ES-I3 (cell line): ENCODE measurements at regions not wholly inside any gene's neighbourhood (a gene's known extent, or its start where the extent isn't known, plus 50 kb on each side); places are given as distances from the start of the nearest gene placed in this dataset.

Experiments
- H3K36me3 ChIP-seq: 2 replicates; pipeline ENCODE4 v1.6.1; 2013; ENCODE audit warnings: mild to moderate bottlenecking, low read length, control low read depth, moderate library complexity; ENCODE audit not compliant: insufficient read depth
- H3K4me1 ChIP-seq: 2 replicates; pipeline ENCODE4 v1.6.1; 2013; ENCODE audit warnings: mild to moderate bottlenecking, control low read depth, low read length; ENCODE audit not compliant: insufficient read depth
- H3K9ac ChIP-seq: 2 replicates; pipeline ENCODE4 v1.6.1; 2013; ENCODE audit warnings: low read depth, mild to moderate bottlenecking, low read length, moderate library complexity
- H3K9me3 ChIP-seq: 2 replicates; pipeline ENCODE4 v1.6.1; 2013; ENCODE audit warnings: mild to moderate bottlenecking, low read length, moderate library complexity; ENCODE audit not compliant: control insufficient read depth, insufficient read depth

DNA sequence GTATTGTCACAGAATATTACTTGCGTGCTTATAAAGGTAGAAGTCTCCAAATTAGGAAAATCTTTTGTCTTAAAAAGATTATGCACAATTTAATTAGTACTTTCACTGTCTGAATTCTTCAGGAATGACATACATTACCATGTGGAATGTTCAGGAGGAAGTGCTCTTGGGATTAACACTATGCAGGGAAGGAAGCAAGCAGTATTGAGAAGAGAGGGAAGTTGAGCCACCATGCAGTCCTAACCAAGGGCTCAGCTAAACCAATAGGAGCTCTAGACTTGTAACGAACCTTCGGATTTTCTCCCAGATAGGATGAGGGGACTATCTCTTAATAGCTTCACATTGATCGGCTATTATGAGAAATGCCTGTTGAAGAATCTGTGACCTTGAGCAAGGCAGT is 918.4 kb upstream of the MANEA start:
- Histone ChIP-seq H3K4me1 (peaks cover 4% of the 10 kb centered on the region; the same call in 1 of the 2 replicates), H3K36me3 (no peaks in the 10 kb centered on the region), H3K9me3 (no peaks in the 10 kb centered on the region), H3K9ac (no peak overlapping the region)

DNA sequence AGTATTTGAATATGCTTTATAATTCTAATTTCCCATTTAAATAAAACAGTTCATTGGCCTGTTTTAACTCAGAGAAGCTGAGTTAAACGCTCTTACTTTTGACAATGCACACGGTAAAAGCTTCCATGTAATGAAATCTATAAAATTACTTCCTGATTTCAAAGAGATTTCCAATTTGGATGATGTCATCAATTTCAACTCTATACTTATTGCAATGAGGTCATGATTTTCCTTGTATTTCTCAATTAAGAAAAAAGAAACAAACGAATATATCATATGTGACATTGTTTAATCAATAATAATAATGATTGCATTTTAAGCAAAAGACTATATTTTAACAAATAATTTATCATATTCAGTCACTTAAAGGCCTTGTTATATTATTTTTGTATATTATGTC is 926.1 kb upstream of the MANEA start:
- no peaks in the 10 kb centered on the region for H3K4me1 ChIP-seq
- no peak overlapping the region for H3K9ac ChIP-seq
- H3K36me3 ChIP-seq = no peaks in the 10 kb centered on the region
- no peaks in the 10 kb centered on the region for H3K9me3 ChIP-seq

DNA sequence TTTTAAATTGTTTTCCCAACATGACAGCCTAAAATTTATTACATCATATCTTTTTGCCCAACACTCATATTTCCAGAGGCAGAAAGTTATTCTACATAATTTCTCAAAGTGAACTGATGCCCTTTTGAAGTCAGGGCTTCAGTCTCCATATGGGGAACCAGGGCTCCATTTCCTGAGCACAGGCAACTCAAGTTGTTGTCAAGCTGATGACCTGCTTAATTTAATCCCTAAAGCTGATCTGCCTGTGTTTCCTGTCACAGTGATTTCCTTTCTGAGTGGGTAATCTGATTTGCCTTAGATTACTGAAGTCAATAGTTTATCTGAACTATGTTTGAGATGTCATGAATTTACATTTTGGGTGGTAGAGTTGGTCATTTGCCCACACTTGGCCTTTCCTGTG is 932.1 kb upstream of the MANEA start:
- H3K36me3 ChIP-seq = no peaks in the 10 kb centered on the region
- H3K4me1 ChIP-seq = no peaks in the 10 kb centered on the region
- no peak overlapping the region for H3K9ac ChIP-seq
- H3K9me3 ChIP-seq = no peaks in the 10 kb centered on the region

DNA sequence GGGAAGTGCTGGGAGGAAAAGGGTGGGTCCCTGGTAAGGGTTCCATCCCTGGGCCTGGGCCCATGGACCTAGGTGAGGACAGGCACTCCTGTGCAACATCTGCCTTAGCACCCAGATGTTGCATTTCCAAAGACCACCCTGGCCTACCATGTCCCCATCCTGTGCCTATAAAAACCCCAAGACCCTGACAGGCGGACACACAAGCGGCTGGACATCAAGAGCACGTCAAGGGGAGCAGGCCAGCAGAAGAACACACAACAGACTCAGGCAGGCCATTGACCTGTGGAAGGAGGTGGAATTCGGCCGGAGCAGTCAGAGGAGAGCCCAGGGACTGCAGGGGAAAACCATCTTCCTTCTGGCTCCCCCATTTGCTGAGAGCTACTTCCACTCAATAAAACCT is 937.8 kb upstream of the MANEA start:
- Histone ChIP-seq H3K9me3 (no peaks in the 10 kb centered on the region), H3K36me3 (no peaks in the 10 kb centered on the region), H3K4me1 (0 out of 2 replicates have a peak, but pooled peaks cover 6% of the 10 kb centered on the region), H3K9ac (no peak overlapping the region)

DNA sequence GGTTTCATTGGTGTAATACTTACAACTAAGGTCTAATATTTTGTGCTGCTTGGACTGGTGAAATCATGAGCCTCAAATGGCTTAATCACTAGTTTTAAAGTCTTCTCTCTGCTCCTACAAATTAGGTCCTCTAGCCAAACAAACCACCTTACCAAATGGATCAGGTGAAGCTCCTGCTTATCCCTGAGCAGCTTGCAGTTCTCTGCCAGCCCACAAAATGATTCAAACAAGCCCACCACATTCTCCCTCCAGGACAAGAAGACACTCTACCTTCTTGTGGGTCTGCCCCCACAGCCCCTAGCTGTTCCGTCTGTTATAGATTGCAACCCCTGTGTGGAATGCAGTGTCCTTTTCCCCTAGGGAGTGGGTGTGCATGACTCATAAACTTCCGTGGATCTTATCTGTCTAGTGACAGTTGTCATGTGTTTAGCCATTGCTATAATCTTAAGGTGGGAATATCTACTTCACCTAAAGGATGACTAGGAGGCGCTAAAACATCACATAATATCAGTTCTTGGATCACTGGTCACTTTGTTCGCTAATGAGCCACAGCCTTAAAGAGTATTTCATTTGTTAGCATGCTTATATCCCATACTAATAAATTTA is 940.5 kb upstream of the MANEA start:
- Histone ChIP-seq H3K9ac (no peak overlapping the region), H3K4me1 (0 out of 2 replicates have a peak, but pooled peaks cover 6% of the 10 kb centered on the region), H3K36me3 (no peaks in the 10 kb centered on the region), H3K9me3 (no peaks in the 10 kb centered on the region)

DNA sequence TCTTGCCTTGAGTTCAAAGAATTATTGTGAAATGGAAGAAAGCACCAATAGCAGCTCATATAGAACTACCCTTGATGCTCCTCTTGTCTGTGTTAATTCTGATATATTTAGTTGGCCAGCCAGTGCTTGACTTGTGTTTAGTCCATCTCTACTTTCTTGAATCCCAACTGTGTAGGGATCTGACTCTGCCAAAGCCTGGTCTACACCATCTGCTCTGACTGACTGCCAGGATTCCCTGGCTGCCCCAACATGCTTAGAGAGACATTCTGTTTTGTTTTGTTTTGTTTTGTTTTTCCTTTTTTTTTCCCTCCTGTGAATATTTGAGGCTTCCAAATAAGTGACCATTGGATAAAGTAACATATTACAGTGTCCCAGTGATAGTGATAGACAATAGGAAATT is 953.7 kb upstream of the MANEA start:
- H3K9ac ChIP-seq = no peak overlapping the region
- no peaks in the 10 kb centered on the region for H3K9me3 ChIP-seq
- no peaks in the 10 kb centered on the region for H3K4me1 ChIP-seq
- H3K36me3 ChIP-seq = no peaks in the 10 kb centered on the region

DNA sequence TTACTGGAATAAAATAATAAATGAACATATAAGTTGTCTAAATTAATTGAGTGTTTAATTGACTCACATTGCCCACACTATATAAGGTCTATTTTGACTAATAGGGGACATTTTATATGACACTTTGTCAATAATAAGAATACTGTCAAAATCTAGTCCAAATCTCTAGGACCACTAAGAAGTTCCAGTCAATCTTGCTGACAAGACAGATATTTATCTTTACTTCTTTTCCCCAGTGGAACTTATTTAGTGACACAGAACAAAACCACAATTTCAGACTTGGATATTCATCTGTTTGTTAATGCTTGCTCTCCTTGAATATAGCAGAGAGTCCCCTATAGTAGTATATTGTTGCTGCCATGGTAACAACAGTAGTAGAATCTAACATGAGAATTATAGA is 954.6 kb upstream of the MANEA start:
- Histone ChIP-seq H3K4me1 (no peaks in the 10 kb centered on the region), H3K36me3 (no peaks in the 10 kb centered on the region), H3K9me3 (no peaks in the 10 kb centered on the region), H3K9ac (no peak overlapping the region)

DNA sequence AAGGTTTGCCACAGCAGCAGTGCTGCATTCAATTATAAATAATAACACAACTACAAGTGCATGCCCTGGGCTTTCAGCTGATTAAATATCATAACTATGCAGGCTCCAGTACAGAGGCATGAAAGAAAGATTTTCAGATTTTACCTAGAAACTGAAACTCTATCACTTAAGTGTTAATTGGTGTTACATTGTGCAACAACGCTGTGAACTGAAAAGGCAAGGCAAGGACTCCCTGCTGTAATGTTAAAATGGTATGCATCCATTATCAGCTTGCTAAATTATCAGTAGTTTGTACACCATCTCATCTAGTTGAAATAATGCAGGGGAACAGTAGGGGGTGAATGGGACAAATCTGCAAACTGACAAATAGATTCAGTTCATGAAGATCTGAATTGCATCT is 976.7 kb upstream of the MANEA start:
- Histone ChIP-seq H3K9me3 (peaks cover 20% of the 10 kb centered on the region; the same call in 1 of the 2 replicates), H3K36me3 (no peaks in the 10 kb centered on the region), H3K4me1 (no peaks in the 10 kb centered on the region), H3K9ac (no peak overlapping the region)

DNA sequence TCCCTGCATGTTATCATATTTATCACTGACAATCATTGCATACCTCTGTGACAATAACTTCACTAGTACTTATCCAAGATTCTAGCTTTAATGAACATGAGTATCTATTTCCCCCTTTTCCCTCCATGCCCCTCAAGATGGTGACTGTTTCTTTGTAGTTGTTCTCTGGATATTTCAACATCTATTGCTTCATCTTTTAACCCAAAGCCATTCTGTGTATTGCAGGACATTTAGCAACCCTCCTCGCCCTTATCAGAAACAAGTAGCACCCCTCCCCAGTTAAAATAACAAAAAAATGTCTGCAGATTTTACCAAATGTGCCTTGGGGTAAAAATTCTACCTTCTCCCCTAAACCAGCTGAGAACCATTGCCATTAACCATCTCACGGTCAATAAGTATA is 979.8 kb upstream of the MANEA start:
- H3K4me1 ChIP-seq = no peaks in the 10 kb centered on the region
- no peak overlapping the region for H3K9ac ChIP-seq
- no peaks in the 10 kb centered on the region for H3K36me3 ChIP-seq
- H3K9me3 ChIP-seq = no peaks in the 10 kb centered on the region

DNA sequence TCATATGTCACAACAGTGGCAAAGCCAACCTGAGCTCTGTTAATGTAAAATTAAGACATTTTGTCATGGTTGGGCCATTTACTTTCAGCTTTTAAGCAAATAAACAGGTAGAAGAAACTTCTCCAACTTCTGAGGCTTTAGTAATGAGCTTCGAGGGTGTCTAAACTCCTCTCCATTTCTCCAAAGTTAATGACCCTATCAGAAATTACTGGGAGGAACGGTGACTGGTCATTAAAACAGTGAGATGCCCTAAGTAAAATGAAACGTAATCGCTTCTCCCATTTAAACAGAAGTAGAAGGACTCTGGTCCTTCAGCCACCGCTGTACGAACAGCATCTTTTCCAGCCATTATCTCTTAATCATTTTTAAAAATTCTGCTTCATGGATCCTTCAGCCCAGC is 986.9 kb upstream of the MANEA start:
- H3K9me3 ChIP-seq = no peaks in the 10 kb centered on the region
- H3K36me3 ChIP-seq = no peaks in the 10 kb centered on the region
- H3K4me1 ChIP-seq = no peaks in the 10 kb centered on the region
- no peak overlapping the region for H3K9ac ChIP-seq

DNA sequence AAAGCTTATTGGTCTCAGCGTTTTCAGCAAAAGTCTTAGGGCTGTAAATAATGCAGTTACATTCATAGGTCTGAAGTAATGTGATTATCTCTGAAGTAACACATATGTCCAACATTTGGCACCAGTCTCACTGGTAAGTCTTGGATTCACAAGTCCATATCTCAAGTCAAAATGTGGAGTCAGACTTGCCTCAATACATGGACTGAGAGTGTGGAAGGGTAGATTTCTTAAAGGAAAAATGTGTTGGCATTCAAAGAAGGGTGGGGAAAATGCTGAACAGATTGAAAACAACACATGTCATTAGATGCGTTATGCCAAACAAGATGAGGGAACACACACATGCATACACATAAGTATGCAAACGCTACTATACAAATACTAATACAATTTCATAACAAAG is 989.0 kb upstream of the MANEA start:
- Histone ChIP-seq H3K4me1 (no peaks in the 10 kb centered on the region), H3K9me3 (no peaks in the 10 kb centered on the region), H3K9ac (no peak overlapping the region), H3K36me3 (no peaks in the 10 kb centered on the region)

DNA sequence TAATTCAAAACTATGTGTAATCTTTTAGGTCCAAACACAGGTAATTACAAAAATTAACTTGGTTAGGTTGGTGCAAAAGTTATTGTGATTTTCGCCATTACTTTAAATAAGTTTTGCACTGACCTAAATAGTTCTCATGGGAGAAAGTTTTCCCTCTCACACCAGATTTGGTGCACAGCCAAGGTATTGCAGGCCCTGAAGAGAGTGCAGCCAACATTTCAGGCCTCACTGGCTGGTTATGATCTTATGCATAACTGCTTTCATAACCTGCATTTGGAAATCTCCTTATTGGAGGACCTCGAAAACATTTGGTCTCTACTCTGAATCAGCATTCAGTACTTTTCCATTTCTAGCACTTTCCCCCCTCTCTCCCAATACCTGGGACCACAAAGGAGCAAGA is 993.1 kb upstream of the MANEA start:
- H3K4me1 ChIP-seq = no peaks in the 10 kb centered on the region
- no peaks in the 10 kb centered on the region for H3K36me3 ChIP-seq
- no peak overlapping the region for H3K9ac ChIP-seq
- H3K9me3 ChIP-seq = no peaks in the 10 kb centered on the region

DNA sequence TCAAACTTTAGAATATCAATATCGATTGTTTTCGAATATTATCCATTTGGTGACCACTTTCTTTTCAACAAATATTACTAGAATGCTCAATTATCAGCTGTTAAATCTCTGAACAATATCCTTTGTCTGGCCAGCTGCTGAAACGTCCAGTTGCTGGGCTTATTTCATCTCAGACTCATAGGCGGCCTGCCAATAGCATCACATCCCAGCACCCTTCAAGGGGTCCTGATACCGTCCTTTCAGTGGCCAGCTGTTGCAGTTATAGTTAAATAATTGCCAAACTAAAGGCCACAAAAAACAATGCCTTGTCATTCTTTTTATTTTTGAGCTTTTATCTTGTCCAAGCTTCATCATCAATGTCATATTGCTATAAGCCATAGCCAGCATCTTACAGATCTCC is 1006.8 kb upstream of the MANEA start:
- no peaks in the 10 kb centered on the region for H3K9me3 ChIP-seq
- H3K4me1 ChIP-seq = no peaks in the 10 kb centered on the region
- H3K9ac ChIP-seq = no peak overlapping the region
- no peaks in the 10 kb centered on the region for H3K36me3 ChIP-seq

DNA sequence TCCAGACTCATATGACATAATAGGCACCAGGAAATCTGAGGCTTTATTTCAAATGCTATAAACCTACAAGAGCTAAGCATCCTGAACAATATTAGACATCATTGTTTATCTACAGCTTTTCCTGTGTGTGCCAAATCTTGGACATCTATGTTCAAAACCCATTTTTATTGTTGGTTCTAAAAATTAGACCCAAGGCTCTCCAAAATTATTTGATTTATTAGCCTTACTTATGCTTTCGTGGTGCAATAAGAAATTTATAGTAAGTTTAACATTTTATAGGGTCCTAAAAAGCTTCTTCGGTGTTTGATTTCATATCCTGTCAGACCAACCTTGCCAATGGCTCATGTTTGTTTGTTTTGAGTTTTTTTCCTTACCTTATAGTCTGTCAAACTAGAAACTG is 1014.5 kb upstream of the MANEA start:
- Histone ChIP-seq H3K4me1 (peaks cover 30% of the 10 kb centered on the region), H3K9ac (no peak overlapping the region), H3K36me3 (no peaks in the 10 kb centered on the region), H3K9me3 (no peaks in the 10 kb centered on the region)

DNA sequence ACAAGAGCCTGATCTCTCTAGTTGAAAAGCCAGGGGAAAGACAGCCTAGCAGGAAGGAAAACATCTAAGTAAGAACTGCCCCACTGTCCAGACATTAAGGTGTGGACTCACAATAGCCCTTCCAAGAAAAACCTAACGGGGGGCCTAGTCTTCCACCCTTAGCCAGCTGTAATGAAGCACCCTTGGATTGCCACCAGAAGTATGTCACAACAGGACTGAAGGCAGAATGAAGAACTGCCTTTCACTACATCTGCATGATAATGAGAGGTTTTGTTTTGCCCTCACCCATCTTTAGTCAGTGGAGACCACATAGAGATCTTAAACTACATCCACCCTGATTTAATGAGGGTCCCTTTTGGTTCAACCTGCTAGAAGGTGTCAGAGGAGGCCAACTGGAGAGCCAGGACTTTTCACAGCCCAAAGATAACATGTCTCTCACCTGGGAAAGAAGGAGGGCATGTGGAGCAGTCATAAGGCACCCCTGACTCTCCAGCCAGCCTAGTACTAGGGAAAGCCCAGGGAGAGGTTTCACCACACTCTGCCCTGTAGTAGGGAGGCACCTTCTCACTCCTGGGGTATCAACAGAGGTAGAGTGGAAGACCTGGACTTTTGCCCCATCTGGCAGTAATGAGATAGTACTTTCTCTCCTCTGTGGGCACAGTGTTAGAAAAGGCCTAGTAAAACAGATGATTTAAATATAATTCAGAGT is 1017.4 kb upstream of the MANEA start:
- Histone ChIP-seq H3K9ac (peak overlapping the region; percentile 37), H3K9me3 (no peaks in the 10 kb centered on the region), H3K36me3 (no peaks in the 10 kb centered on the region), H3K4me1 (peaks cover 30% of the 10 kb centered on the region)
